GM19468 (cell line): ENCODE measurements at regions not wholly inside any gene's neighbourhood (a gene's known extent, or its start where the extent isn't known, plus 50 kb on each side); places are given as distances from the start of the nearest gene placed in this dataset.
"Not testable (repeated sequence)": the region's sequence is repeated elsewhere in the genome, so short reads cannot be mapped to it uniquely, and the experiment has no call there.

Source experiments
- ATAC-seq: cut with Tn5 transposase; IDR thresholded peaks from one replicate; pipeline ENCODE4 v1.9.1; 2021; ENCODE audit warnings: mild to moderate bottlenecking, moderate library complexity, moderate number of reproducible peaks; ENCODE audit not compliant: unreplicated experiment; ENCODE audit errors: extremely low read depth

GRCh38 chr6:75031102-75031501, 174.8 kb downstream of the COL12A1 start:
- not testable (repeated sequence) for ATAC-seq

GRCh38 chr6:75029333-75029732, 176.5 kb downstream of the COL12A1 start:
- no peak for ATAC-seq

GRCh38 chr6:75025371-75025770, 180.5 kb downstream of the COL12A1 start:
- ATAC-seq, result no peak

- ATAC-seq, result no peak
Observed at GRCh38 chr6:75024828-75025227, 181.0 kb downstream of the COL12A1 start.

- ATAC-seq, result no peak
Observed at GRCh38 chr6:75023634-75024033, 182.2 kb downstream of the COL12A1 start.

GRCh38 chr6:75020971-75021370, 184.9 kb downstream of the COL12A1 start:
- no peak for ATAC-seq

GRCh38 chr6:75020376-75020775, 185.5 kb downstream of the COL12A1 start:
- ATAC-seq, result no peak

GRCh38 chr6:75012018-75012417, 193.8 kb downstream of the COL12A1 start:
- ATAC-seq, result no peak

GRCh38 chr6:75003984-75004383, 201.9 kb downstream of the COL12A1 start:
- ATAC-seq, result not testable (repeated sequence)

GRCh38 chr6:74997646-74998045, 208.2 kb downstream of the COL12A1 start:
- ATAC-seq, result no peak

GRCh38 chr6:74993136-74993535, 212.7 kb downstream of the COL12A1 start:
- no peak for ATAC-seq

- ATAC-seq, result no peak
Observed at GRCh38 chr6:74991573-74992332, 214.1 kb downstream of the COL12A1 start.

- no peak for ATAC-seq
Observed at GRCh38 chr6:74979065-74979766, 226.6 kb downstream of the COL12A1 start.

GRCh38 chr6:74976701-74977100, 229.2 kb downstream of the COL12A1 start:
- ATAC-seq, result no peak

- no peak for ATAC-seq
Observed at GRCh38 chr6:74976026-74976425, 229.8 kb downstream of the COL12A1 start.

GRCh38 chr6:74973591-74973990, 232.3 kb downstream of the COL12A1 start:
- no peak for ATAC-seq

GRCh38 chr6:74971633-74972032, 234.2 kb downstream of the COL12A1 start:
- no peak for ATAC-seq

GRCh38 chr6:74969591-74970267, 236.1 kb downstream of the COL12A1 start:
- no peak for ATAC-seq

- ATAC-seq, result no peak
Observed at GRCh38 chr6:74967821-74968220, 238.0 kb downstream of the COL12A1 start.

- no peak for ATAC-seq
Observed at GRCh38 chr6:74966712-74967111, 239.1 kb downstream of the COL12A1 start.

GRCh38 chr6:74964871-74965441, 240.9 kb downstream of the COL12A1 start:
- no peak for ATAC-seq
